HCT116 (cell line): ENCODE measurements at regions not wholly inside any gene's neighbourhood (a gene's known extent, or its start where the extent isn't known, plus 50 kb on each side); places are given as distances from the start of the nearest gene placed in this dataset.

Source experiments
- ATAC-seq: fragments of 200-7000 bp; cut with Tn5 transposase; 2 replicates; pipeline ENCODE4 v1.9.1; 2020; ENCODE audit warnings: mild to moderate bottlenecking, moderate library complexity
- BruUV-seq: library from RNA; stranded (reverse); fragments of 400-500 nt; replicated peaks from 2 replicates; lab custom pipeline; 2021; lab: Mats Ljungman, UMichigan
- CTCF ChIA-PET: fragments of 300-600 bp; sonication (Branson Sonifier 250); formaldehyde crosslinking; loops from one replicate; lab custom pipeline; 2021; ENCODE audit warnings: antibody characterized with exemption; lab: Charles Lee
- POLR2A ChIA-PET: fragments of 300-600, 350-600 bp; sonication (Branson Sonifier 250); formaldehyde crosslinking; loops from one replicate; lab custom pipeline; 2021; ENCODE audit warnings: antibody characterized with exemption; lab: Charles Lee
- RAD21 ChIA-PET, 2 experiments: fragments of 300-600 bp; sonication (Branson Sonifier 250); formaldehyde crosslinking; loops; one replicate each; lab custom pipeline; 2023; ENCODE audit warnings: low total read pairs in 2 of 2; ENCODE audit not compliant: uncharacterized antibody in 2 of 2, unreplicated experiment in 2 of 2, low non-redundant PET in 1 of 2; lab: Charles Lee
- DNase-seq: peaks from one replicate; pipeline ENCODE4 v3.0.0-alpha.2; 2010; ENCODE audit warnings: low read depth, low spot score
- H2AFZ ChIP-seq: fragments of 200-600 bp; shearing (Covaris generic), sonication (generic); 2 replicates; pipeline ENCODE4 v1.6.1; 2017; ENCODE audit warnings: low read depth, mixed run types, mixed read lengths, antibody characterized with exemption, low read length; ENCODE audit not compliant: poor library complexity, severe bottlenecking
- H3K27ac ChIP-seq: 2 replicates; pipeline ENCODE4 v1.5.1; 2012; ENCODE audit warnings: low read depth, low read length
- H3K27me3 ChIP-seq: fragments of 200-600 bp; sonication (generic); 2 replicates; pipeline ENCODE4 v1.6.1; 2016; ENCODE audit warnings: mixed run types, low read length, mixed read lengths; ENCODE audit not compliant: insufficient read depth
- H3K36me3 ChIP-seq, 2 experiments: fragments of 200-500 bp in 1 of 2; fragments of 200-600 bp in 1 of 2; sonication (Bioruptor generic) in 1 of 2; sonication (generic) in 1 of 2; 2 replicates each; pipeline versions ENCODE4 v1.5.1 to v1.6.1; 2014 to 2016; ENCODE audit warnings: low read length in 2 of 2, inconsistent platforms in 1 of 2, mixed read lengths in 1 of 2, mixed run types in 1 of 2; ENCODE audit not compliant: insufficient read depth in 2 of 2, control insufficient read depth in 1 of 2
- H3K4me1 ChIP-seq, 2 experiments: fragments of 200-600 bp in 1 of 2; sonication (generic) in 1 of 2; 2 replicates each; pipeline versions ENCODE4 v1.5.1 to v1.6.1; 2012 to 2017; ENCODE audit warnings: low read length in 2 of 2, inconsistent platforms in 1 of 2, mild to moderate bottlenecking in 1 of 2, mixed read lengths in 1 of 2, mixed run types in 1 of 2, moderate library complexity in 1 of 2; ENCODE audit not compliant: insufficient read depth in 2 of 2, control insufficient read depth in 1 of 2
- H3K4me2 ChIP-seq: fragments of 200-600 bp; sonication (generic); 2 replicates; pipeline ENCODE4 v1.6.1; 2017; ENCODE audit warnings: mixed run types, low read length, mixed read lengths
- H3K4me3 ChIP-seq, 2 experiments: fragments of 200-600 bp in 1 of 2; sonication (generic) in 1 of 2; replicated peaks in 1 of 2; 2 replicates each; pipeline ENCODE4 v1.5.1; 2011 to 2016; ENCODE audit warnings: low read length in 2 of 2, control low read depth in 1 of 2, low read depth in 1 of 2, mild to moderate bottlenecking in 1 of 2, mixed read lengths in 1 of 2, mixed run types in 1 of 2
- H3K79me2 ChIP-seq: fragments of 200-600 bp; sonication (generic); 2 replicates; pipeline ENCODE4 v1.6.1; 2017; ENCODE audit warnings: mild to moderate bottlenecking, mixed run types, low read length, moderate library complexity, mixed read lengths; ENCODE audit not compliant: insufficient read depth
- H3K9ac ChIP-seq: fragments of 200-600 bp; sonication (generic); 2 replicates; pipeline ENCODE4 v1.6.1; 2016; ENCODE audit warnings: low read length, mixed read lengths
- H3K9me2 ChIP-seq: fragments of 200-600 bp; sonication (generic), shearing (Covaris generic); 2 replicates; pipeline ENCODE4 v1.6.1; 2017; ENCODE audit warnings: mixed run types, mild to moderate bottlenecking, moderate library complexity; ENCODE audit not compliant: insufficient read depth
- H3K9me3 ChIP-seq, 2 experiments: fragments of 200-500 bp in 1 of 2; fragments of 200-600 bp in 1 of 2; sonication (Bioruptor generic) in 1 of 2; sonication (generic) in 1 of 2; 2 replicates each; pipeline ENCODE4 v1.6.1; 2014 to 2017; ENCODE audit warnings: low read length in 2 of 2, mixed read lengths in 2 of 2, inconsistent platforms in 1 of 2, low read depth in 1 of 2, mild to moderate bottlenecking in 1 of 2, mixed run types in 1 of 2, moderate library complexity in 1 of 2; ENCODE audit not compliant: control insufficient read depth in 1 of 2, insufficient read depth in 1 of 2
- H4K20me1 ChIP-seq: fragments of 200-600 bp; sonication (generic), shearing (Covaris generic); 2 replicates; pipeline ENCODE4 v1.6.1; 2017; ENCODE audit warnings: mixed run types, mild to moderate bottlenecking, moderate library complexity; ENCODE audit not compliant: insufficient read depth
- CBX3 ChIP-seq: IDR thresholded peaks from 2 replicates; pipeline ENCODE4 v1.6.1; 2012; ENCODE audit warnings: low read depth
- CEBPB ChIP-seq: IDR thresholded peaks from 2 replicates; pipeline ENCODE4 v1.6.1; 2012; ENCODE audit warnings: low read depth
- CTCF ChIP-seq, 3 experiments: fragments of 200-600 bp in 1 of 3; sonication (generic) in 1 of 3; IDR thresholded peaks in 2 of 3; conservative IDR thresholded peaks in 1 of 3; 2 replicates each; pipeline ENCODE4 v1.5.1; 2012 to 2017; ENCODE audit warnings: low read depth in 2 of 3, low read length in 2 of 3, antibody characterized with exemption in 1 of 3, borderline replicate concordance in 1 of 3, control low read depth in 1 of 3, mild to moderate bottlenecking in 1 of 3, mixed read lengths in 1 of 3, mixed run types in 1 of 3, moderate library complexity in 1 of 3; ENCODE audit not compliant: insufficient read depth in 1 of 3
- EZH2 ChIP-seq: fragments of 200-600 bp; sonication (generic); IDR thresholded peaks from 2 replicates; pipeline ENCODE4 v1.6.1; 2017; ENCODE audit warnings: antibody characterized with exemption, mixed run types
- EZH2phosphoT487 ChIP-seq: fragments of 200-600 bp; IDR thresholded peaks from 2 replicates; pipeline ENCODE4 v1.6.1; 2018; ENCODE audit warnings: antibody characterized with exemption, borderline replicate concordance
- POLR2A ChIP-seq: IDR thresholded peaks from 2 replicates; pipeline ENCODE4 v1.7.0; 2011; ENCODE audit warnings: borderline replicate concordance; ENCODE audit not compliant: insufficient read depth, insufficient read length; ENCODE audit errors: extremely low read depth
- POLR2AphosphoS5 ChIP-seq: IDR thresholded peaks from 2 replicates; pipeline ENCODE4 v1.6.1; 2011; ENCODE audit warnings: mild to moderate bottlenecking, low read depth, low read length, moderate library complexity
- RAD21 ChIP-seq: IDR thresholded peaks from 2 replicates; pipeline ENCODE4 v1.6.1; 2012; ENCODE audit warnings: low read depth, mild to moderate bottlenecking
- SIN3A ChIP-seq: IDR thresholded peaks from 2 replicates; pipeline ENCODE4 v1.6.1; 2012; ENCODE audit warnings: low read depth
- SP1 ChIP-seq: IDR thresholded peaks from 2 replicates; pipeline ENCODE4 v1.6.1; 2012; ENCODE audit warnings: low read depth
- SRF ChIP-seq: IDR thresholded peaks from 2 replicates; pipeline ENCODE4 v1.6.1; 2012; ENCODE audit warnings: low read depth
- TCF7L2 ChIP-seq: IDR thresholded peaks from 2 replicates; pipeline ENCODE4 v1.7.0; 2011; ENCODE audit warnings: borderline replicate concordance, inconsistent platforms; ENCODE audit not compliant: insufficient read depth, insufficient read length; ENCODE audit errors: extremely low read depth
- ZFX ChIP-seq: fragments of 450-650 bp; IDR thresholded peaks from 2 replicates; pipeline ENCODE4 v1.6.1; 2017
- ZNF274 ChIP-seq: fragments of 200-500 bp; sonication (Bioruptor generic); IDR thresholded peaks from 2 replicates; pipeline ENCODE4 v1.6.1; 2014; ENCODE audit warnings: mild to moderate bottlenecking, low read depth, low read length, inconsistent platforms
- intact Hi-C: fragments of 100-400 bp; cut with micrococcal nuclease; formaldehyde crosslinking; loops from 2 replicates; pipeline ENCODE4 v1.10.0; 2022
- TF ChIP-seq, protein P1 (sequence below): IDR thresholded peaks from 2 replicates; pipeline ENCODE4 v1.6.1; 2012

GRCh38 chr15:62500325-62500724, 335.2 kb upstream of the C2CD4B start:
- H3K36me3 ChIP-seq: no peaks in the 10 kb centered on the region
- H3K9me2 ChIP-seq: no peaks in the 10 kb centered on the region
- POLR2A ChIA-PET: no interaction called here
- H3K79me2 ChIP-seq: no peaks in the 10 kb centered on the region
- BruUV-seq: no TSS peak
- H3K27me3 ChIP-seq: no peaks in the 10 kb centered on the region
- no peaks in the 10 kb centered on the region for H3K4me1 ChIP-seq
- no peak for ATAC-seq
- no peak overlapping the region for H3K4me3 ChIP-seq
- H3K9ac ChIP-seq: no peak overlapping the region
- no peak for TF ChIP-seq CBX3
- TF ChIP-seq, protein P1, sequence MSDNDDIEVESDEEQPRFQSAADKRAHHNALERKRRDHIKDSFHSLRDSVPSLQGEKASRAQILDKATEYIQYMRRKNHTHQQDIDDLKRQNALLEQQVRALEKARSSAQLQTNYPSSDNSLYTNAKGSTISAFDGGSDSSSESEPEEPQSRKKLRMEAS: no peak
- no peak for TF ChIP-seq CTCF (IDR thresholded peaks at IDR 0.05 in 2 of 3, conservative IDR thresholded peaks at IDR 0.05 in 1 of 3; ENCODE audit: borderline replicate concordance in 1 of 3, insufficient read depth in 1 of 3, low read depth in 2 of 3, low read length in 2 of 3)
- TF ChIP-seq ZNF274: no peak
- no peak for TF ChIP-seq SIN3A
- no peak for TF ChIP-seq TCF7L2
- no peak for TF ChIP-seq CEBPB
- no peak for TF ChIP-seq SP1
- TF ChIP-seq SRF: no peak
- no peak for TF ChIP-seq POLR2A
- CTCF ChIA-PET: no interaction called here
- H4K20me1 ChIP-seq: no peaks in the 10 kb centered on the region
- intact Hi-C loops: no loop called here
- H3K27ac ChIP-seq: no peak overlapping the region
- RAD21 ChIA-PET: no interaction called here
- H3K9me3 ChIP-seq: no peaks in the 10 kb centered on the region
- DNase-seq: no peak
- no peak overlapping the region for H2AFZ ChIP-seq
- H3K4me2 ChIP-seq: no peak overlapping the region

DNA sequence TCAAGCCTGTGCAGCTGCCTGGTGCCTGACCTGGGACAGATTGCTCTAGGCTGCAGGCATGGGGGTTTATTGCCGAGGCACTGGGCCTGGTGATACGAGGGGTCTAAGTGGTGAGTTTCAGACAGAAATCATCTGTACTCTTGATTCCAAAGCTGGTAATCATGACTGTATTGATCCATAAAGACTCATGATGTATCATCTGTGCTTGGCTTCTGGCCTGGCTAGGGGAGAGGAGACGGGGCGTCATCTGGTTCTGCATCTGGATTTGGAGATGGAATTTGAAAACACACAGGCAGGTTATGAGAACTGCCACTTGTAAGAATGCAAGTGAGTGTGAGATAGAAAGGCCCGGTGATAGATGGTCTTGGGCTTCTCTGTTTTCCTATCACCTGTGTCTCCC, 337.4 kb upstream of the C2CD4B start:
- ChIA-PET CTCF (no interaction called here), POLR2A (no interaction called here), RAD21 (no interaction called here)
- Histone ChIP-seq H3K36me3 (no peaks in the 10 kb centered on the region), H3K4me1 (peaks cover 3 to 8% of the 10 kb centered on the region in 2 experiments; a peak in 3 of 4 replicates), H3K9me2 (no peaks in the 10 kb centered on the region), H3K79me2 (no peaks in the 10 kb centered on the region), H3K9me3 (no peaks in the 10 kb centered on the region), H3K4me2 (no peak overlapping the region), H4K20me1 (no peaks in the 10 kb centered on the region), H3K9ac (no peak overlapping the region), H3K27ac (no peak overlapping the region), H2AFZ (no peak overlapping the region), H3K27me3 (no peaks in the 10 kb centered on the region), H3K4me3 (no peak overlapping the region)
- no peak for TF ChIP-seq SP1
- no peak for TF ChIP-seq EZH2
- no peak for TF ChIP-seq POLR2A
- TF ChIP-seq RAD21: no peak
- TF ChIP-seq CEBPB: no peak
- no peak for TF ChIP-seq ZFX
- no peak for TF ChIP-seq POLR2AphosphoS5
- no peak for TF ChIP-seq CBX3
- no peak for TF ChIP-seq EZH2phosphoT487
- no peak for TF ChIP-seq SIN3A
- intact Hi-C loops: no loop called here
- no TSS peak for BruUV-seq
- ATAC-seq: no peak
- no peak for DNase-seq
